ENCODE measurements at regions not wholly inside any gene's neighbourhood (a gene's known extent, or its start where the extent isn't known, plus 50 kb on each side); places are given as distances from the start of the nearest gene placed in this dataset.

- Histone ChIP-seq H3K9ac (replicated peaks in 1 of 4; ENCODE audit: extremely low read depth in 1 of 4, low read depth in 3 of 4, low read length in 3 of 4) (no peak overlapping the region), H2BK15ac (ENCODE audit: low read length) (no peak overlapping the region), H2AK5ac (ENCODE audit: low read depth, low read length) (no peak overlapping the region), H4K8ac (ENCODE audit: extremely low read depth, insufficient read depth, low read length) (no peak overlapping the region), H3K4me2 (ENCODE audit: insufficient read depth in 1 of 2, low read depth in 2 of 2, low read length in 2 of 2) (no peak overlapping the region), H2BK120ac (replicated peaks; ENCODE audit: low read depth, low read length) (no peak overlapping the region), H2BK12ac (ENCODE audit: low read depth, low read length) (no peak overlapping the region), H3K4ac (replicated peaks; ENCODE audit: insufficient read length, low read depth, low read length) (no peak overlapping the region), H3K4me3 (ENCODE audit: extremely low read depth in 1 of 4, insufficient read depth in 2 of 4, low read depth in 3 of 4, low read length in 4 of 4) (no peak overlapping the region), H3K4me1 (replicated peaks in 1 of 4; ENCODE audit: control insufficient read depth in 3 of 4, insufficient read depth in 4 of 4, low read length in 3 of 4) (no peaks in the 10 kb centered on the region), H4K20me1 (replicated peaks in 1 of 2; ENCODE audit: control insufficient read depth in 1 of 2, insufficient read depth in 2 of 2, low read length in 2 of 2) (no peaks in the 10 kb centered on the region), H3K23ac (ENCODE audit: insufficient read length) (no peak overlapping the region), H2AFZ (ENCODE audit: low read length) (no peak overlapping the region), H3K23me2 (ENCODE audit: low read depth, low read length) (no peaks in the 10 kb centered on the region), H3K18ac (ENCODE audit: extremely low read depth, low read length) (no peak overlapping the region), H3K79me1 (ENCODE audit: low read depth, low read length) (no peaks in the 10 kb centered on the region), H3K79me2 (ENCODE audit: control insufficient read depth in 1 of 2, insufficient read depth in 2 of 2, low read length in 2 of 2) (no peaks in the 10 kb centered on the region), H3K14ac (ENCODE audit: insufficient read length) (no peak overlapping the region), H4K5ac (ENCODE audit: insufficient read length, low read depth, low read length) (no peak overlapping the region), H2BK5ac (ENCODE audit: low read depth, low read length) (no peak overlapping the region), H3K9me3 (ENCODE audit: insufficient read depth in 2 of 2, low read depth in 1 of 2, low read length in 1 of 2) (no peaks in the 10 kb centered on the region), H3K27ac (ENCODE audit: low read depth, low read length) (no peak overlapping the region), H3K56ac (replicated peaks; ENCODE audit: insufficient read length, low read depth, low read length) (no peak overlapping the region), H2BK20ac (ENCODE audit: low read length) (no peak overlapping the region), H3K36me3 (ENCODE audit: control insufficient read depth in 2 of 4, insufficient read depth in 4 of 4, low read length in 3 of 4) (no peaks in the 10 kb centered on the region), H4K91ac (replicated peaks; ENCODE audit: insufficient read length, low read length) (no peak overlapping the region), H3K27me3 (replicated peaks in 1 of 4; ENCODE audit: control insufficient read depth in 3 of 4, extremely low read depth in 1 of 4, insufficient read depth in 3 of 4, low read length in 3 of 4) (no peaks in the 10 kb centered on the region)
- POLR2A ChIA-PET (ENCODE audit: partially characterized antibody), result no interaction called here
- FAIRE-seq, result no peak
- CTCF ChIA-PET (ENCODE audit: partially characterized antibody), result interaction anchor here (0.9 to 1.3 kb wide), 2 partner anchors 8 to 463 kb away, joined by 3 read pairs; no protein-coding TSS in a partner anchor
- DNase-seq (ENCODE audit: low read depth in 1 of 2, low spot score in 2 of 2), result no peak
- 82% methylated on average over 3 of the region's 3 CpGs; no CpG with 5 or more reads in 1 of the 2 experiments for WGBS, 2 experiments (ENCODE audit: extremely low coverage in 1 of 2, insufficient coverage in 1 of 2, insufficient read length in 1 of 2, insufficient replicate concordance in 2 of 2, low coverage in 1 of 2, low lambda C conversion rate in 2 of 2, missing lambda C conversion rate in 1 of 2)
- TF ChIP-seq YY1 (IDR thresholded peaks at IDR 0.05; ENCODE audit: low read depth, low read length) (no peak), SP4 (IDR thresholded peaks at IDR 0.05; ENCODE audit: low read length) (no peak), RNF2 (IDR thresholded peaks at IDR 0.05; ENCODE audit: borderline replicate concordance, low read depth, low read length, missing control alignments, poor library complexity, severe bottlenecking) (no peak), ZNF274 (IDR thresholded peaks at IDR 0.05; ENCODE audit: borderline replicate concordance, extremely low read depth, low read length) (no peak), CBX8 (IDR thresholded peaks at IDR 0.05; ENCODE audit: borderline replicate concordance, low read depth, low read length) (no peak), CTCF (IDR thresholded peaks at IDR 0.05; ENCODE audit: control extremely low read depth in 1 of 3, insufficient read depth in 1 of 3, low read depth in 1 of 3, low read length in 3 of 3) (no peak), RXRA (IDR thresholded peaks at IDR 0.05; ENCODE audit: insufficient read depth, low read depth, low read length) (no peak), KDM5A (IDR thresholded peaks at IDR 0.05; ENCODE audit: low read length) (no peak), SP2 (IDR thresholded peaks at IDR 0.05; ENCODE audit: low read length) (no peak), ATF2 (IDR thresholded peaks at IDR 0.05; ENCODE audit: low read length) (no peak)
Observed at GRCh38 chr6:19009769-19010168, 622.6 kb downstream of the RNF144B start.

All from H1 (cell line).